ENCODE measurements at regions not wholly inside any gene's neighbourhood (a gene's known extent, or its start where the extent isn't known, plus 50 kb on each side); places are given as distances from the start of the nearest gene placed in this dataset.

- H3K9me3 ChIP-seq (ENCODE audit: control insufficient read depth, low read length): no peaks in the 10 kb centered on the region
- peaks cover 6% of the 10 kb centered on the region for H3K4me1 ChIP-seq (ENCODE audit: control insufficient read depth, insufficient read depth, low read length)
- no peaks in the 10 kb centered on the region for H3K36me3 ChIP-seq (ENCODE audit: control insufficient read depth, insufficient read depth, low read length)
- H3K4me3 ChIP-seq (ENCODE audit: insufficient read depth, low read depth, low read length): no peak overlapping the region
- H3K27ac ChIP-seq (ENCODE audit: insufficient read depth, low read depth, low read length, poor library complexity, severe bottlenecking): no peak overlapping the region
- H3K27me3 ChIP-seq (ENCODE audit: control insufficient read depth, insufficient read depth, low read length, poor library complexity, severe bottlenecking): peaks cover 38% of the 10 kb centered on the region
- 93 to 95% methylated on average over 2 to 3 of the region's 3 CpGs for WGBS, 2 experiments
These were observed 59.8 kb upstream of the RREB1 start for GRCh38 chr6:7047966-7048365.

- H3K36me3 ChIP-seq (ENCODE audit: control insufficient read depth, insufficient read depth, low read length): no peaks in the 10 kb centered on the region
- peaks cover 43% of the 10 kb centered on the region for H3K27me3 ChIP-seq (ENCODE audit: control insufficient read depth, insufficient read depth, low read length, poor library complexity, severe bottlenecking)
- 88 to 93% methylated on average over 2 of the region's 2 CpGs for WGBS, 2 experiments
- H3K27ac ChIP-seq (ENCODE audit: insufficient read depth, low read depth, low read length, poor library complexity, severe bottlenecking): no peak overlapping the region
- H3K9me3 ChIP-seq (ENCODE audit: control insufficient read depth, low read length): no peaks in the 10 kb centered on the region
- no peak overlapping the region for H3K4me3 ChIP-seq (ENCODE audit: insufficient read depth, low read depth, low read length)
- H3K4me1 ChIP-seq (ENCODE audit: control insufficient read depth, insufficient read depth, low read length): peaks cover 9% of the 10 kb centered on the region
These were observed 58.9 kb upstream of the RREB1 start for GRCh38 chr6:7048894-7049293.

- H3K36me3 ChIP-seq (ENCODE audit: control insufficient read depth, insufficient read depth, low read length): no peaks in the 10 kb centered on the region
- H3K4me1 ChIP-seq (ENCODE audit: control insufficient read depth, insufficient read depth, low read length): peaks cover 9% of the 10 kb centered on the region
- peaks cover 43% of the 10 kb centered on the region for H3K27me3 ChIP-seq (ENCODE audit: control insufficient read depth, insufficient read depth, low read length, poor library complexity, severe bottlenecking)
- 87 to 90% methylated on average over 2 of the region's 2 CpGs for WGBS, 2 experiments
- H3K27ac ChIP-seq (ENCODE audit: insufficient read depth, low read depth, low read length, poor library complexity, severe bottlenecking): no peak overlapping the region
- no peak overlapping the region for H3K4me3 ChIP-seq (ENCODE audit: insufficient read depth, low read depth, low read length)
- no peaks in the 10 kb centered on the region for H3K9me3 ChIP-seq (ENCODE audit: control insufficient read depth, low read length)
These were observed 57.8 kb upstream of the RREB1 start for GRCh38 chr6:7050004-7050403.

GRCh38 chr6:7050872-7051779 lies 56.6 kb upstream of the RREB1 start:
- WGBS, 2 experiments: 3% methylated on average over 68 of the region's 68 CpGs
- Histone ChIP-seq H3K36me3 (ENCODE audit: control insufficient read depth, insufficient read depth, low read length) (no peaks in the 10 kb centered on the region), H3K27ac (ENCODE audit: insufficient read depth, low read depth, low read length, poor library complexity, severe bottlenecking) (no peak overlapping the region), H3K27me3 (ENCODE audit: control insufficient read depth, insufficient read depth, low read length, poor library complexity, severe bottlenecking) (peaks cover 43% of the 10 kb centered on the region), H3K4me3 (ENCODE audit: insufficient read depth, low read depth, low read length) (peak overlapping the region; percentile 49), H3K9me3 (ENCODE audit: control insufficient read depth, low read length) (no peaks in the 10 kb centered on the region), H3K4me1 (ENCODE audit: control insufficient read depth, insufficient read depth, low read length) (peaks cover 9% of the 10 kb centered on the region)

GRCh38 chr6:7051780-7052442 lies 55.9 kb upstream of the RREB1 start:
- H3K36me3 ChIP-seq (ENCODE audit: control insufficient read depth, insufficient read depth, low read length): no peaks in the 10 kb centered on the region
- no peaks in the 10 kb centered on the region for H3K9me3 ChIP-seq (ENCODE audit: control insufficient read depth, low read length)
- WGBS, 2 experiments: 0% methylated on average over 59 of the region's 59 CpGs
- peak overlapping the region; percentile 49 for H3K4me3 ChIP-seq (ENCODE audit: insufficient read depth, low read depth, low read length)
- H3K4me1 ChIP-seq (ENCODE audit: control insufficient read depth, insufficient read depth, low read length): peaks cover 9% of the 10 kb centered on the region
- H3K27me3 ChIP-seq (ENCODE audit: control insufficient read depth, insufficient read depth, low read length, poor library complexity, severe bottlenecking): peaks cover 43% of the 10 kb centered on the region
- no peak overlapping the region for H3K27ac ChIP-seq (ENCODE audit: insufficient read depth, low read depth, low read length, poor library complexity, severe bottlenecking)

GRCh38 chr6:7052443-7053011 lies 55.2 kb upstream of the RREB1 start:
- Histone ChIP-seq H3K36me3 (ENCODE audit: control insufficient read depth, insufficient read depth, low read length) (no peaks in the 10 kb centered on the region), H3K9me3 (ENCODE audit: control insufficient read depth, low read length) (no peaks in the 10 kb centered on the region), H3K27me3 (ENCODE audit: control insufficient read depth, insufficient read depth, low read length, poor library complexity, severe bottlenecking) (peaks cover 43% of the 10 kb centered on the region), H3K27ac (ENCODE audit: insufficient read depth, low read depth, low read length, poor library complexity, severe bottlenecking) (no peak overlapping the region), H3K4me3 (ENCODE audit: insufficient read depth, low read depth, low read length) (peak overlapping the region; percentile 49), H3K4me1 (ENCODE audit: control insufficient read depth, insufficient read depth, low read length) (peaks cover 9% of the 10 kb centered on the region)
- WGBS, 2 experiments: 1% methylated on average over 31 of the region's 31 CpGs

GRCh38 chr6:7053125-7053774 lies 54.5 kb upstream of the RREB1 start:
- Histone ChIP-seq H3K27ac (ENCODE audit: insufficient read depth, low read depth, low read length, poor library complexity, severe bottlenecking) (no peak overlapping the region), H3K9me3 (ENCODE audit: control insufficient read depth, low read length) (no peaks in the 10 kb centered on the region), H3K4me1 (ENCODE audit: control insufficient read depth, insufficient read depth, low read length) (peaks cover 9% of the 10 kb centered on the region), H3K36me3 (ENCODE audit: control insufficient read depth, insufficient read depth, low read length) (no peaks in the 10 kb centered on the region), H3K4me3 (ENCODE audit: insufficient read depth, low read depth, low read length) (no peak overlapping the region), H3K27me3 (ENCODE audit: control insufficient read depth, insufficient read depth, low read length, poor library complexity, severe bottlenecking) (peaks cover 43% of the 10 kb centered on the region)
- 33% methylated on average over 4 to 5 of the region's 5 CpGs for WGBS, 2 experiments

All from ectodermal cell (in vitro differentiated cells).